ENCODE measurements at regions not wholly inside any gene's neighbourhood (a gene's known extent, or its start where the extent isn't known, plus 50 kb on each side); places are given as distances from the start of the nearest gene placed in this dataset.

- TF ChIP-seq CTCF (IDR thresholded peaks at IDR 0.05) (no peak), POLR2A (IDR thresholded peaks at IDR 0.05) (no peak), EP300 (IDR thresholded peaks at IDR 0.05; ENCODE audit: low read depth) (no peak)
These were observed 257.0 kb upstream of the LDB2 start for GRCh38 chr4:17155486-17155885.
